ENCODE measurements at regions not wholly inside any gene's neighbourhood (a gene's known extent, or its start where the extent isn't known, plus 50 kb on each side); places are given as distances from the start of the nearest gene placed in this dataset.

DNA sequence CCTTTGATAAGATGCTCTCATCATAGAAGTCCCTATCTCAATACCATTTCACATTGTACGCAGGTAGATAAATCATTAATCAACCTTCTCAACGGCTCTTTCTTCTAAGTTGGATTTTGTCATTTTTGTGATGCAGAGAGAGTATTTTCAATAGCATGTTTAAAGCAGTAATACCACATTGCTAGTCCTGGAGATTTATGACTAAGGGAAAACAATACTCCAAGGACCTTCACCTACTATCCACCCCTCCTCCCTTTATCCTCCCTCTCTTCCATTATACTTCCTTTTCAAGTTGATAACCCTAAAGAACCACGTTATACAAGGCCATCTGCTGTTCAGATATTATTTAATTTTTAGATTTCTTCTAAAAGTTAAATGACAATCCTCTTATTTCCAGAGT, 65.3 kb upstream of the CHMP2B start:
- H3K36me3 ChIP-seq, result no peaks in the 10 kb centered on the region
- intact Hi-C loops (cut with DNase I; ENCODE audit: low total_unique reads), result loop anchor here (10.0 kb wide), 1 partner anchor 197 kb away; no protein-coding TSS in a partner anchor
- H3K9me3 ChIP-seq, result no peaks in the 10 kb centered on the region
- TF ChIP-seq POLR2A (IDR thresholded peaks at IDR 0.05), result no peak
- no peaks in the 10 kb centered on the region for H3K4me1 ChIP-seq
- no peaks in the 10 kb centered on the region for H3K27me3 ChIP-seq
- H3K27ac ChIP-seq, result no peak overlapping the region
- no peak for DNase-seq
- H3K4me3 ChIP-seq, result no peak overlapping the region

GRCh38 chr3:87161417-87161816, 65.7 kb upstream of the CHMP2B start:
- DNase-seq, result no peak
- intact Hi-C loops (cut with DNase I; ENCODE audit: low total_unique reads), result loop anchor here (10.0 kb wide), 1 partner anchor 197 kb away; no protein-coding TSS in a partner anchor

DNA sequence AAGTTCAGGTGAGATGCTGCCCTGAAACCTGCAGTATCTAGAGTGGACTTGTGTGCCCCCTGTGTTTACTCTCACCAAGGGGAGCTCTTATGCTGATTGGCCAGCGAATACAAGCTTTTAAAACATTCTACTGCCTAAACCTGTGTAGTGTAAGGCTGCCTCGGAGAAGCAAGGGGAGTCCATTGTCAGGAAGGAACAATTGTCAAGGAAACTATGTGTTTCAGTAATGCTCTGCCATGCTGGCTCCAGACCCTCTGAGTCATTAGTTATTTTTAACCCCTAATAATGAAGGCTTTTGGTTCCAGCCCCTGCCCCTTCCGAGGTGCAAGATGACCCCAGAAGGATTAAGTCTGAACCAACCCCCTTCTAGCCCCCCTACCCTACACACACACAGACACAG, 66.1 kb upstream of the CHMP2B start:
- Histone ChIP-seq H3K4me3 (no peak overlapping the region), H3K36me3 (no peaks in the 10 kb centered on the region), H3K27me3 (no peaks in the 10 kb centered on the region), H3K4me1 (no peaks in the 10 kb centered on the region), H3K27ac (no peak overlapping the region), H3K9me3 (no peaks in the 10 kb centered on the region)
- intact Hi-C loops (cut with DNase I; ENCODE audit: low total_unique reads), result loop anchor here (10.0 kb wide), 1 partner anchor 196 kb away; no protein-coding TSS in a partner anchor
- DNase-seq, result no peak
- TF ChIP-seq CTCF (IDR thresholded peaks at IDR 0.05) (no peak), POLR2A (IDR thresholded peaks at IDR 0.05) (no peak)

More at GRCh38 chr3:87161417-87161816, 65.7 kb upstream of the CHMP2B start:
- Histone ChIP-seq H3K27me3 (no peaks in the 10 kb centered on the region), H3K4me3 (no peak overlapping the region), H3K27ac (no peak overlapping the region), H3K4me1 (no peaks in the 10 kb centered on the region), H3K9me3 (no peaks in the 10 kb centered on the region), H3K36me3 (no peaks in the 10 kb centered on the region)
- TF ChIP-seq CTCF (IDR thresholded peaks at IDR 0.05) (no peak), POLR2A (IDR thresholded peaks at IDR 0.05) (no peak)

GRCh38 chr3:87158823-87159222, 68.3 kb upstream of the CHMP2B start:
- intact Hi-C loops (cut with DNase I; ENCODE audit: low total_unique reads), result no loop called here
- H3K36me3 ChIP-seq, result no peaks in the 10 kb centered on the region
- no peak for DNase-seq
- no peaks in the 10 kb centered on the region for H3K4me1 ChIP-seq
- no peaks in the 10 kb centered on the region for H3K27me3 ChIP-seq
- TF ChIP-seq POLR2A (IDR thresholded peaks at IDR 0.05), result no peak
- TF ChIP-seq CTCF (IDR thresholded peaks at IDR 0.05), result no peak
- H3K9me3 ChIP-seq, result no peaks in the 10 kb centered on the region
- no peak overlapping the region for H3K4me3 ChIP-seq
- no peak overlapping the region for H3K27ac ChIP-seq

- H3K27ac ChIP-seq, result no peak overlapping the region
- no peaks in the 10 kb centered on the region for H3K27me3 ChIP-seq
- no peak overlapping the region for H3K4me3 ChIP-seq
- no peaks in the 10 kb centered on the region for H3K36me3 ChIP-seq
- DNase-seq, result no peak
- H3K9me3 ChIP-seq, result no peaks in the 10 kb centered on the region
- TF ChIP-seq POLR2A (IDR thresholded peaks at IDR 0.05), result no peak
- TF ChIP-seq CTCF (IDR thresholded peaks at IDR 0.05), result no peak
- no peaks in the 10 kb centered on the region for H3K4me1 ChIP-seq
- intact Hi-C loops (cut with DNase I; ENCODE audit: low total_unique reads), result no loop called here
These were observed 79.1 kb upstream of the CHMP2B start for GRCh38 chr3:87148020-87148419.

DNA sequence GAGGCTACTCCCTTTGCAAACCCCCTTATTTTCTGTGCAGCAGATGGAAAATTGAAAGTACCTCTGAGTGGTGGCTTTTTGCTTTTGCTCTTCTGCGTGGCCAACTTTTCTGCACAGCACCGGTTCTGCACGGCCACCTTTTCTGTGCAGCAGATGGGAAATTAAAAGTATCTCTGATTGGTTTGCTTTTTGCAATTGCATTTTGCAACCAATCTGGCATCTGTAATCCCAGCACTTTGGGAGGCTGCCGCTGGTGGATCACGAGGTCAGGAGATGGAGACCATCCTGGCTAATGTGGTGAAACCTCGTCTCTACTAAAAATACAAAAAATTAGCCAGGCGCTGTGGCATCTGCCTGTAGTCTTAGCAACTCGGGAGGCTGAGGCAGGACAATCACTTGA, 79.5 kb upstream of the CHMP2B start:
- TF ChIP-seq CTCF (IDR thresholded peaks at IDR 0.05) (no peak), POLR2A (IDR thresholded peaks at IDR 0.05) (no peak)
- Histone ChIP-seq H3K27ac (no peak overlapping the region), H3K36me3 (no peaks in the 10 kb centered on the region), H3K27me3 (no peaks in the 10 kb centered on the region), H3K4me1 (no peaks in the 10 kb centered on the region), H3K9me3 (no peaks in the 10 kb centered on the region), H3K4me3 (no peak overlapping the region)
- no peak for DNase-seq
- intact Hi-C loops (cut with DNase I; ENCODE audit: low total_unique reads), result no loop called here
